GM10266 (cell line): ENCODE measurements at regions not wholly inside any gene's neighbourhood (a gene's known extent, or its start where the extent isn't known, plus 50 kb on each side); places are given as distances from the start of the nearest gene placed in this dataset.

Experiments used
- DNase-seq: peaks from one replicate; pipeline ENCODE4 v3.0.0; 2012; ENCODE audit errors: extremely low spot score
- CTCF ChIP-seq: IDR thresholded peaks from 2 replicates; pipeline ENCODE4 v1.5.1; 2012; ENCODE audit warnings: mild to moderate bottlenecking, low read depth; ENCODE audit not compliant: control insufficient read depth, insufficient read depth; ENCODE audit errors: missing control alignments

- no peak for TF ChIP-seq CTCF
Observed at GRCh38 chr2:15775753-15776628, 164.4 kb upstream of the MYCN start.

GRCh38 chr2:15776629-15776919 lies 163.8 kb upstream of the MYCN start:
- TF ChIP-seq CTCF, result no peak
- no peak for DNase-seq

More at GRCh38 chr2:15775753-15776628, 164.4 kb upstream of the MYCN start:
- DNase-seq, result no peak

- TF ChIP-seq CTCF, result no peak
- no peak for DNase-seq
Observed at GRCh38 chr2:15776992-15777702, 163.2 kb upstream of the MYCN start.

GRCh38 chr2:15777795-15778371 lies 162.5 kb upstream of the MYCN start:
- TF ChIP-seq CTCF, result no peak
- DNase-seq, result no peak

GRCh38 chr2:15778529-15779219 lies 161.7 kb upstream of the MYCN start:
- TF ChIP-seq CTCF, result no peak
- no peak for DNase-seq

- no peak for DNase-seq
- TF ChIP-seq CTCF, result no peak
Observed at GRCh38 chr2:15779381-15780041, 160.8 kb upstream of the MYCN start.
